H1 (cell line): ENCODE measurements at regions not wholly inside any gene's neighbourhood (a gene's known extent, or its start where the extent isn't known, plus 50 kb on each side); places are given as distances from the start of the nearest gene placed in this dataset.

Experiments
- CTCF ChIA-PET: fragments of 300-600 bp; sonication (Branson Sonifier 250); formaldehyde crosslinking; loops from one replicate; lab custom pipeline; 2021; ENCODE audit not compliant: partially characterized antibody; lab: Charles Lee
- POLR2A ChIA-PET: fragments of 300-600 bp; sonication (Branson Sonifier 250); formaldehyde crosslinking; loops from one replicate; lab custom pipeline; 2021; ENCODE audit warnings: inconsistent platforms; ENCODE audit not compliant: partially characterized antibody; lab: Charles Lee
- DNase-seq, 2 experiments: peaks; one replicate each; pipeline versions ENCODE4 v3.0.0 to v3.0.0-alpha.2; 2010 to 2022; ENCODE audit warnings: low spot score in 2 of 2, low read depth in 1 of 2, mixed read lengths in 1 of 2
- FAIRE-seq: peaks from 2 replicates; lab custom pipeline; 2011; peaks lifted over from hg19 to GRCh38; lab: Jason Lieb, UNC
- H2AFZ ChIP-seq: 2 replicates; pipeline ENCODE4 v1.8.1; 2012; ENCODE audit warnings: low read length, inconsistent platforms
- H2AK5ac ChIP-seq: 2 replicates; pipeline ENCODE4 v1.6.1; 2013; ENCODE audit warnings: low read depth, low read length
- H2BK120ac ChIP-seq: replicated peaks from 2 replicates; pipeline ENCODE3; 2013; ENCODE audit warnings: low read depth, low read length, inconsistent platforms
- H2BK12ac ChIP-seq: 2 replicates; pipeline ENCODE4 v1.6.1; 2013; ENCODE audit warnings: low read depth, low read length
- H2BK15ac ChIP-seq: 2 replicates; pipeline ENCODE4 v1.6.1; 2013; ENCODE audit warnings: low read length
- H2BK20ac ChIP-seq: 2 replicates; pipeline ENCODE4 v1.6.1; 2013; ENCODE audit warnings: low read length
- H2BK5ac ChIP-seq: 2 replicates; pipeline ENCODE4 v1.6.1; 2013; ENCODE audit warnings: low read depth, low read length
- H3K14ac ChIP-seq: 2 replicates; pipeline ENCODE4 v1.6.1; 2013; ENCODE audit warnings: inconsistent platforms; ENCODE audit not compliant: insufficient read length
- H3K18ac ChIP-seq: 2 replicates; pipeline ENCODE4 v1.6.1; 2013; ENCODE audit warnings: low read length; ENCODE audit errors: extremely low read depth
- H3K23ac ChIP-seq: 2 replicates; pipeline ENCODE4 v1.6.1; 2013; ENCODE audit warnings: inconsistent platforms; ENCODE audit not compliant: insufficient read length
- H3K23me2 ChIP-seq: 2 replicates; pipeline ENCODE4 v1.6.1; 2013; ENCODE audit warnings: low read depth, low read length
- H3K27ac ChIP-seq: 2 replicates; pipeline ENCODE4 v1.6.1; 2011; ENCODE audit warnings: low read depth, low read length, inconsistent platforms
- H3K27me3 ChIP-seq, 4 experiments: replicated peaks in 1 of 4; 1 replicate in 1 of 4; 2 replicates in 3 of 4; pipeline versions ENCODE4 v1.6.1 to v1.8.1; 2011 to 2013; ENCODE audit warnings: low read length in 3 of 4, mild to moderate bottlenecking in 3 of 4, inconsistent platforms in 2 of 4, mixed read lengths in 2 of 4, moderate library complexity in 1 of 4; ENCODE audit not compliant: control insufficient read depth in 3 of 4, insufficient read depth in 3 of 4; ENCODE audit errors: extremely low read depth in 1 of 4
- H3K36me3 ChIP-seq, 4 experiments: 2 replicates each; pipeline versions ENCODE4 v1.6.1 to v1.8.1; 2011 to 2013; ENCODE audit warnings: mild to moderate bottlenecking in 4 of 4, low read length in 3 of 4, moderate library complexity in 2 of 4, control low read depth in 1 of 4, inconsistent platforms in 1 of 4; ENCODE audit not compliant: insufficient read depth in 4 of 4, control insufficient read depth in 2 of 4
- H3K4ac ChIP-seq: replicated peaks from 2 replicates; pipeline ENCODE3; 2013; ENCODE audit warnings: low read length, low read depth, mixed read lengths, inconsistent platforms; ENCODE audit not compliant: insufficient read length
- H3K4me1 ChIP-seq, 4 experiments: replicated peaks in 1 of 4; 1 replicate in 1 of 4; 2 replicates in 3 of 4; pipeline versions ENCODE4 v1.6.1 to v1.8.1; 2011 to 2013; ENCODE audit warnings: low read length in 3 of 4, inconsistent platforms in 2 of 4, mixed read lengths in 1 of 4; ENCODE audit not compliant: insufficient read depth in 4 of 4, control insufficient read depth in 3 of 4
- H3K4me2 ChIP-seq, 2 experiments: 2 replicates each; pipeline versions ENCODE4 v1.6.1 to v1.8.1; 2011 to 2013; ENCODE audit warnings: low read depth in 2 of 2, low read length in 2 of 2, control low read depth in 1 of 2, inconsistent platforms in 1 of 2, mild to moderate bottlenecking in 1 of 2; ENCODE audit not compliant: insufficient read depth in 1 of 2
- H3K4me3 ChIP-seq, 4 experiments: fragments of 200-600, 300-600 bp in 1 of 4; sonication (generic), shearing (Covaris generic), sonication (Bioruptor Twin) in 1 of 4; 2 replicates each; pipeline versions ENCODE4 v1.5.1 to v1.8.1; 2011 to 2016; ENCODE audit warnings: low read length in 4 of 4, low read depth in 3 of 4, control low read depth in 2 of 4, inconsistent platforms in 2 of 4, mild to moderate bottlenecking in 2 of 4, mixed read lengths in 1 of 4, moderate library complexity in 1 of 4; ENCODE audit not compliant: insufficient read depth in 2 of 4; ENCODE audit errors: extremely low read depth in 1 of 4
- H3K56ac ChIP-seq: replicated peaks from 2 replicates; pipeline ENCODE3; 2013; ENCODE audit warnings: low read depth, mild to moderate bottlenecking, mixed read lengths, low read length, inconsistent platforms; ENCODE audit not compliant: insufficient read length
- H3K79me1 ChIP-seq: 2 replicates; pipeline ENCODE4 v1.6.1; 2013; ENCODE audit warnings: low read depth, low read length, control low read depth
- H3K79me2 ChIP-seq, 2 experiments: 2 replicates each; pipeline versions ENCODE4 v1.6.1 to v1.8.1; 2012 to 2013; ENCODE audit warnings: low read length in 2 of 2, mild to moderate bottlenecking in 2 of 2, inconsistent platforms in 1 of 2; ENCODE audit not compliant: insufficient read depth in 2 of 2, control insufficient read depth in 1 of 2
- H3K9ac ChIP-seq, 4 experiments: replicated peaks in 1 of 4; 1 replicate in 1 of 4; 2 replicates in 3 of 4; pipeline versions ENCODE4 v1.6.1 to v1.8.1; 2011 to 2013; ENCODE audit warnings: low read depth in 3 of 4, low read length in 3 of 4, control low read depth in 2 of 4, mild to moderate bottlenecking in 2 of 4, moderate library complexity in 2 of 4, inconsistent platforms in 1 of 4; ENCODE audit errors: extremely low read depth in 1 of 4
- H3K9me3 ChIP-seq, 2 experiments: 2 replicates each; pipeline versions ENCODE4 v1.6.1 to v1.8.1; 2012 to 2013; ENCODE audit warnings: mild to moderate bottlenecking in 2 of 2, moderate library complexity in 2 of 2, control low read depth in 1 of 2, inconsistent platforms in 1 of 2, low read depth in 1 of 2, low read length in 1 of 2, mixed read lengths in 1 of 2; ENCODE audit not compliant: insufficient read depth in 2 of 2
- H4K20me1 ChIP-seq, 2 experiments: replicated peaks in 1 of 2; 2 replicates each; pipeline versions ENCODE3 to v1.8.1; 2011 to 2013; ENCODE audit warnings: inconsistent platforms in 2 of 2, low read length in 2 of 2, mild to moderate bottlenecking in 1 of 2; ENCODE audit not compliant: insufficient read depth in 2 of 2, control insufficient read depth in 1 of 2
- H4K5ac ChIP-seq: 2 replicates; pipeline ENCODE4 v1.6.1; 2013; ENCODE audit warnings: low read length, low read depth, mixed read lengths, inconsistent platforms; ENCODE audit not compliant: insufficient read length
- H4K8ac ChIP-seq: 2 replicates; pipeline ENCODE4 v1.8.0; 2013; ENCODE audit warnings: mild to moderate bottlenecking, moderate library complexity, low read length, inconsistent platforms; ENCODE audit not compliant: insufficient read depth; ENCODE audit errors: extremely low read depth
- H4K91ac ChIP-seq: replicated peaks from 2 replicates; pipeline ENCODE3; 2013; ENCODE audit warnings: low read length, mixed read lengths, inconsistent platforms; ENCODE audit not compliant: insufficient read length
- CHD1 ChIP-seq: IDR thresholded peaks from 2 replicates; pipeline ENCODE4 v1.6.1; 2012; ENCODE audit warnings: low read depth, low read length, improper control_type of control experiment
- GABPA ChIP-seq: IDR thresholded peaks from 2 replicates; pipeline ENCODE4 v1.6.1; 2011; ENCODE audit warnings: mild to moderate bottlenecking, low read length, moderate library complexity, borderline replicate concordance; ENCODE audit not compliant: insufficient read depth
- MAFK ChIP-seq: IDR thresholded peaks from 2 replicates; pipeline ENCODE4 v1.6.1; 2012; ENCODE audit warnings: low read depth, mild to moderate bottlenecking, improper control_type of control experiment, low read length
- RAD21 ChIP-seq, 2 experiments: IDR thresholded peaks in 1 of 2; conservative IDR thresholded peaks in 1 of 2; 2 replicates each; pipeline ENCODE4 v1.6.1; 2011; ENCODE audit warnings: low read depth in 2 of 2, low read length in 2 of 2, improper control_type of control experiment in 1 of 2, inconsistent platforms in 1 of 2, mild to moderate bottlenecking in 1 of 2, moderate library complexity in 1 of 2
- SIRT6 ChIP-seq: IDR thresholded peaks from one replicate; pipeline ENCODE4 v1.7.1; 2012; ENCODE audit warnings: low read length, inconsistent platforms
- TBP ChIP-seq: IDR thresholded peaks from 2 replicates; pipeline ENCODE4 v1.6.1; 2011; ENCODE audit warnings: low read depth, low read length, improper control_type of control experiment
- WGBS, 2 experiments: shearing (Covaris generic) in 1 of 2; methylation state at CpG; one replicate each; pipeline versions ENCODE4 v1.1.6 to v1.1.7; 2013 to 2015; ENCODE audit warnings: low lambda C conversion rate in 2 of 2, mixed read lengths in 2 of 2, inconsistent platforms in 1 of 2, low coverage in 1 of 2, missing lambda C conversion rate in 1 of 2; ENCODE audit not compliant: insufficient replicate concordance in 2 of 2, insufficient coverage in 1 of 2, insufficient read length in 1 of 2; ENCODE audit errors: extremely low coverage in 1 of 2, missing lambda C conversion rate in 1 of 2; 5-methylcytosine and 5-hydroxymethylcytosine counted together
- TF ChIP-seq, protein P1 (sequence below): IDR thresholded peaks from 2 replicates; pipeline ENCODE4 v1.6.1; 2012; ENCODE audit warnings: inconsistent platforms
- TF ChIP-seq, protein P2 (sequence below), 3 experiments: IDR thresholded peaks; 1 replicate in 2 of 3; 2 replicates in 1 of 3; pipeline versions ENCODE4 v1.5.1 to v1.6.1; 2011; ENCODE audit warnings: low read length in 3 of 3, mild to moderate bottlenecking in 3 of 3, inconsistent platforms in 2 of 3, low read depth in 1 of 3, moderate library complexity in 1 of 3; ENCODE audit not compliant: insufficient read depth in 1 of 3; ENCODE audit errors: control extremely low read depth in 1 of 3

DNA sequence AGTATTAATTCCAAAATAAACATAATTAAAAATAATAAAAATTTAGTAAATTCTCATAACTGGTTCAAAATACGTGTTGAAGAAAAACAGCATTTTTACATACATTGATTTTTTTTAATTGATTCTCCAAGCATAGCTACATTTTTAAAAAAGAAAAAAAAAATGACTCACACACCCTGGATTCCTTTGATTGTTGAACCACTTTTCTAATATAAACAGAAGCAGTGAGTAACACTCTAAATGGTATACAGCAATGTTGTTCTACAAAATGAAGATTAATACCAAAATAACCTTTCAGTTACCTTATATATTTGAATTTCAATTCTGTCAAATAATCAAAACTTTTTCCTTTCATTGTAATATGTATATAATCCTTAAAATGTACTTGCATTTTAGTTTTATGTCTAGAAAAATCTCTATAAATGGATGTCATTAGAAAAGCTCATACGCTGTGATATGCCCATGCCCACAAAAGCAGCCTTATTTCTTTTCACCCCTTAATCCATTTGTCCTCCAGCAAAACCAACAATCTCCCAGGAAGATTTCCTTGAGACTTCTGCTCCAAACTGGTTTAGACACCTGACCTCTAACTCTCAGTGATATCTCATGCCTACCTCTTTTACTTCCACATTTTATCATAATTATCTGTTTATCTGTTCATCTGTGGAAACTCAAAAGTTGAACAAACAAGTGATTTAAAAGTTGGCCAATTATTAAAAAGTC is 246.4 kb upstream of the NR5A2 start:
- Histone ChIP-seq H2BK15ac (no peak overlapping the region), H2BK5ac (no peak overlapping the region), H3K27ac (no peak overlapping the region), H3K79me1 (no peaks in the 10 kb centered on the region), H4K20me1 (no peaks in the 10 kb centered on the region), H3K4me2 (no peak overlapping the region), H3K9ac (no peak overlapping the region), H3K23ac (no peak overlapping the region), H3K14ac (no peak overlapping the region), H2BK120ac (no peak overlapping the region), H3K79me2 (no peaks in the 10 kb centered on the region), H3K4ac (no peak overlapping the region), H3K36me3 (no peaks in the 10 kb centered on the region), H4K8ac (no peak overlapping the region), H2AK5ac (no peak overlapping the region), H4K5ac (no peak overlapping the region), H3K56ac (no peak overlapping the region), H2BK12ac (no peak overlapping the region), H3K18ac (no peak overlapping the region), H3K9me3 (no peaks in the 10 kb centered on the region), H4K91ac (no peak overlapping the region), H3K27me3 (no peaks in the 10 kb centered on the region), H3K4me1 (peaks cover 0 to 5% (median 3%) of the 10 kb centered on the region in 4 experiments; a peak in 3 of 7 replicates), H2AFZ (no peak overlapping the region), H3K4me3 (no peak overlapping the region), H2BK20ac (no peak overlapping the region), H3K23me2 (no peaks in the 10 kb centered on the region; the same call in 1 of the 2 replicates)
- 92% methylated on average over 2 of the region's 2 CpGs; no CpG with 5 or more reads in 1 of the 2 experiments for WGBS, 2 experiments
- POLR2A ChIA-PET: no interaction called here
- CTCF ChIA-PET: no interaction called here
- DNase-seq: no peak
- no peak for FAIRE-seq
- TF ChIP-seq TBP: no peak
- no peak for TF ChIP-seq CHD1
- TF ChIP-seq RAD21 (IDR thresholded peaks at IDR 0.05 in 1 of 2, conservative IDR thresholded peaks at IDR 0.05 in 1 of 2; ENCODE audit: low read depth in 2 of 2, low read length in 2 of 2): no peak
- no peak for TF ChIP-seq SIRT6
- TF ChIP-seq, protein P1, sequence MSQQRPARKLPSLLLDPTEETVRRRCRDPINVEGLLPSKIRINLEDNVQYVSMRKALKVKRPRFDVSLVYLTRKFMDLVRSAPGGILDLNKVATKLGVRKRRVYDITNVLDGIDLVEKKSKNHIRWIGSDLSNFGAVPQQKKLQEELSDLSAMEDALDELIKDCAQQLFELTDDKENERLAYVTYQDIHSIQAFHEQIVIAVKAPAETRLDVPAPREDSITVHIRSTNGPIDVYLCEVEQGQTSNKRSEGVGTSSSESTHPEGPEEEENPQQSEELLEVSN: no peak
- no peak for TF ChIP-seq GABPA
- no peak for TF ChIP-seq MAFK
- TF ChIP-seq, protein P2, sequence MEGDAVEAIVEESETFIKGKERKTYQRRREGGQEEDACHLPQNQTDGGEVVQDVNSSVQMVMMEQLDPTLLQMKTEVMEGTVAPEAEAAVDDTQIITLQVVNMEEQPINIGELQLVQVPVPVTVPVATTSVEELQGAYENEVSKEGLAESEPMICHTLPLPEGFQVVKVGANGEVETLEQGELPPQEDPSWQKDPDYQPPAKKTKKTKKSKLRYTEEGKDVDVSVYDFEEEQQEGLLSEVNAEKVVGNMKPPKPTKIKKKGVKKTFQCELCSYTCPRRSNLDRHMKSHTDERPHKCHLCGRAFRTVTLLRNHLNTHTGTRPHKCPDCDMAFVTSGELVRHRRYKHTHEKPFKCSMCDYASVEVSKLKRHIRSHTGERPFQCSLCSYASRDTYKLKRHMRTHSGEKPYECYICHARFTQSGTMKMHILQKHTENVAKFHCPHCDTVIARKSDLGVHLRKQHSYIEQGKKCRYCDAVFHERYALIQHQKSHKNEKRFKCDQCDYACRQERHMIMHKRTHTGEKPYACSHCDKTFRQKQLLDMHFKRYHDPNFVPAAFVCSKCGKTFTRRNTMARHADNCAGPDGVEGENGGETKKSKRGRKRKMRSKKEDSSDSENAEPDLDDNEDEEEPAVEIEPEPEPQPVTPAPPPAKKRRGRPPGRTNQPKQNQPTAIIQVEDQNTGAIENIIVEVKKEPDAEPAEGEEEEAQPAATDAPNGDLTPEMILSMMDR (IDR thresholded peaks at IDR 0.05; ENCODE audit: control extremely low read depth in 1 of 3, insufficient read depth in 1 of 3, low read depth in 1 of 3, low read length in 3 of 3): no peak
